Embryonic facial prominence (tissue), 1 donor: ENCODE measurements at regions not wholly inside any gene's neighbourhood (a gene's known extent, or its start where the extent isn't known, plus 50 kb on each side); places are given as distances from the start of the nearest gene placed in this dataset.

Experiments used
- DNase-seq: peaks from one replicate; pipeline ENCODE4 v3.0.0-alpha.2; 2016; ENCODE audit errors: extremely low spot score

DNA sequence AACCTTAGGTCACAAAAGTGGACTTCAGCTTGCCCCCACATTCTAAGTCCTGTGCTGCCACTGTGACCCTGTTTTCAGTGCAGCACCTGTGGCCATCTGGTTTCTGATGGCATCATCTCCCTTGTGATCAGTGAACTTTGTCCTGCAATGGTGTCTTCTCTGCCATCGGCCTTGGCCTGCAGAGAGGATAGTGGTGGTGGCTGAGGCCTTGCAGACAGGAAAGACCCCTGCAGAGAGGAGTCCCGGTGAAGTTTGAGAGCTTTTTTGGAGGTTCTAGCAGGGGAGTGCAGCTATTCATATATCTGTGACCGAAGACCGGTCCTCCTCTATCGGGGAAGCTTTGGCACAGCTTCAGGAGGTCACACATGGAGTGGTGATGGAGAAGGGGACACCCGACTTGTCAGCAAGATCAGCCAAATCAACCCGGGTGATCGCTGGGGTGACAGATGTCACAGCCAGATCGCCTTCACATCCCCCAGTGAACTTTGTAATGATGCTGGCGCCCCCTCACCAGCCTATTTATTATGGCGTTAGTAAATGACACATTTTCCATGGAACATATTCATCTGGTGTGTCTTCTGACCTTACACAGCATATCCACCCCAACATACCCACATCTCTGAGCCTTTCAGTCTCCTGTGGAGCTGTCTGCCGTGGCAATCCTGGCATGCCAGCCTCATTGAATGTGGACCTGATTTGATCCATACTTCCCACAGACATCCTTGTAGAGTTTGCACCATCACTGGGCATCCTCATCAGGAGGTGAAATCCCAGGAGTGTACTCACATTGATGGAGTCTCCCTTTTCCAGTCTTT, 136.1 kb downstream of the PAPOLA start:
- no peak for DNase-seq

DNA sequence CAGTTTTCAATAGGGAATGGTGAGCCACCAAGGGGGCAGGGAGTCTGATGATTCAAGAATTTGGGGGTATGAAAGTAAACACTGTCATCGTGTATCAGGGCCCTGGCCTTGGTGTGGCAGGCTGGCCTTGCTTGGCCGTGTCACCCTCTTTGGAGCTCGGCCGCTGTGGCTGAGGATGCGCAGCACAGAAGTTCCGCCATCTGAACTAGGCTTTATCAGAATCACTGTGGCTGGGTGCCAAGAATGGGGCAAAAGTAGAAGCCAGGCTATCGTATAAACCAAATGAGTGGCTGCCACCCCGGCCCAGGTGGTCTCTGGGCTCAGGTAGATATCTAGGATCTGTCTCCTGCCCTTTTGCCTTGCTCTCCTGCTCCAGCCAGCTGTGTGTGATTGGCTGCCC, 137.4 kb downstream of the PAPOLA start:
- DNase-seq: no peak

DNA sequence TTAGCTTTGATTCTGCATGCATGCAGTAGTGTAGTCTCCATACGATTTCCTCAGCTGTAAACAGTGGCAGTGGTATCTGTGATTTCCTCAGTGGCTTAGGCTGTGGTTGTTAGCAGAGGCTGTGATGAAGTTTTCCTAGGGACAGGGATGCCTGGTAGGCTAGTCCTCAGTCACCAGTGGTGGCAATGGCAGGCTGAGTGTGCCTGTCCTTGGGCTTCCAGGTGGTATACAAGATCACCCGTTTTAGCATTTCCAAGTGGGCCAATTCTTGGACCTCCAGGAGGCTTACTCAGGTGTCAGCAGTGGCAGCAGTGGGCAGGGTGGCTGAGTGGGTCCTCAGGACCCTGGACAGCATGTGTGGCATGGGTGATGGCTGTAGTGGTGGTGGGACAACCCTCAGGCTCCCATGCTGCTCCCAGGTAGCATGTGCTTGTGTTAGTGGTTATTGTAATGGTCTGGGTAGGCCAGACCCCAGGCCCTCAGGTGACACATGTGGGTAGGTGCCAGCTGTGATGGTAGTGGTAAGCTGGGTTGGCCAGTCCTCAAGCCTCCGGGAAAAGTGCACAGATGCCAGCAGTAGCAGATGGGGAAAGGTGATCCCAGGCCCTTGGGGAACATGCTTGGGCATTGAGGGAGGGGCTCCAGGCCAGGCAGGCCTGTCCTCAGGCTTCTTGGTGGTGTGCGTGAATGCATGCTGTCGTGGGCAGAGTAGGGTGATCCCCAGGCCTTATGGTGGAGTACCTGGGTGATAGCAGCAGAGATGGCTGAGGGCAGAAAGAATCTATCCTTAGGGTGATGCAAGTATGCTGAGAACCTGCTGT, 146.5 kb downstream of the PAPOLA start:
- DNase-seq: no peak

DNA sequence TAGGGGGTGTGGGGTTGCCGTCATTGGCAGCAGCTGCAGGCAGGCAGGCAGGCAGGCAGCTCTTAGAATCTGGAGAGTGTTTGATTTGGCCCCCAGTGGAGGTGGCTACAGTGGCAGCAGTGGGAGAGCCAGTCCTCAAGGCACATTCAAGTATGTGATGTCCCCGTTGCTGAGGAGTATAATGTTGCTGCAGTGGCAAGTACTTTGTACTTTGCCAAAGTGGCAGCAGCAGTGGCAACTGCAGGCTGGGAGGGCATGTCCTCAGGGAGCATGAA, 147.1 kb downstream of the PAPOLA start:
- no peak for DNase-seq

DNA sequence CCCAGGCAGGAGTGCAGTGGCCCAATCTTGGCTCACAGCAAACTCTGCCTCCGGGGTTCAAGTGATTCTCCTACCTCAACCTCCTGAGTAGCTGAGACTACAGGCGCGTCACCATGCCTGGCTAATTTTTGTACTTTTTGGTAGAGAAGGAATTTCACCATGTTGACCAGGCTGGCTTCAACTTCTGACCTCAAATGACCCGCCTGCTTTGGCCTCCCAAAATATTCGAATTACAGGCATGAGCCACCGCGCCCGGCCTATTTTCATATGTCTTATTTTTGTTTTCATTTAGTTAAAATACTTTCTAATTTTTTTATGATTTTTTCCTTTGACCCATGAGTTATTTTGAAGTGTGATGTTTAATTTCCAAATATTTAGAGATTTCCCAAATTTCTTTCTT, 143.6 kb upstream of the VRK1 start:
- DNase-seq: no peak

DNA sequence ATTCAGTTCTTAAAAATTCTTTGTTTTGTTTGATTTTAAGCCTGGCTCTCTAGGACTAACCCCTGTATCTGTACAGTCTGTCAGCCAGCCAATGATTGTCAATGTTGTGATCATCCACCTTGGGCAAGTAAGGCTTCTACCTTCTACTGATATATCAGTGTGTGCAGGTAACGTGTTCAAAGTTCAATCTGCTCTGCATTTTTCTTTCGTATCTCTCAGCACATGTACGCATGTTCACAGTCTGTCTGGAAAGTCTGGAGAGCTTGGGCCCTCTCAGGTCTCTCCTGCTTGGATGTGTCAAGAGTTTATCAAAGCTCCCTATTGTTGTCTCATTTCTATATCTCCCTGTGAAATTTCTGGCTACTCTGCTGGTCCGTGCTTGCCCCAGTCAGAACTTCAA, 138.6 kb upstream of the VRK1 start:
- DNase-seq: no peak

DNA sequence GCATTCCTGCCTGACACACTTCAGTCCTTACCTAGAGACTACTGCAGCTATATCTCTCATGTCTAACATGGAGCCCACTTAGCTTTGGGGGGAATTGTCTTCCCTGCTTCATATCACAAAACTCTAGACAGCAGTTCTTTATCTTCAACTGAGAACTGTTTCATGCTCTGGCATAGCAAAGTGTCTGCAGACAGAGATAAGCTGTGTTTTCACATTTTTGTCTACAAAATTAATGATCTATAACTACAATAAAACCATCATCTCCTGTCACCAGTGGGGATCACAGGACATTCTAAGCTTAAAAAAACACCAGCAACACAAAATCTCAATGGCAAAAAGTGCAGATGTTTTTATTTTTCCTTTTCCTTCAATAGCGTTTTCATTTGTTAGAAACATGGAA, 137.1 kb upstream of the VRK1 start:
- DNase-seq: no peak

DNA sequence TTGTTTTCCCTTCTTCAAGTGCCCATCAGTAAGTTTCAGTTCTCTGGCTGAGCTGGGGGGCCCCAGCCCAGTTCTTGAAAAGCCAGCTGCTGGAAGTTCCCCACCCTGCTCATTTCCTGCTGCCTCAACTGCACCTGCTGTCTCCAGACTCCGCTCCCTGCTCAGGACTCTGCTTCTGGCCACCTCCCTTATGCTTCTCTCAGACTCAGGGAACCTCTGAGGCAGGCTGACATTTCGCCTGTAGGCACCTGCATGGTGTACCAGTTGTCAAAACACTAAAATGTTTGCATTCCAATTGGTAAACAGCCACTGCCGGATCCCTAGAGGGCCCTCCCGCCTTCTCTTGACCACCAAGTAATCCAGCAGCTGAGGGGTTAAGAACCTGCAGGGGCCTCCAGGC, 136.5 kb upstream of the VRK1 start:
- DNase-seq: no peak

DNA sequence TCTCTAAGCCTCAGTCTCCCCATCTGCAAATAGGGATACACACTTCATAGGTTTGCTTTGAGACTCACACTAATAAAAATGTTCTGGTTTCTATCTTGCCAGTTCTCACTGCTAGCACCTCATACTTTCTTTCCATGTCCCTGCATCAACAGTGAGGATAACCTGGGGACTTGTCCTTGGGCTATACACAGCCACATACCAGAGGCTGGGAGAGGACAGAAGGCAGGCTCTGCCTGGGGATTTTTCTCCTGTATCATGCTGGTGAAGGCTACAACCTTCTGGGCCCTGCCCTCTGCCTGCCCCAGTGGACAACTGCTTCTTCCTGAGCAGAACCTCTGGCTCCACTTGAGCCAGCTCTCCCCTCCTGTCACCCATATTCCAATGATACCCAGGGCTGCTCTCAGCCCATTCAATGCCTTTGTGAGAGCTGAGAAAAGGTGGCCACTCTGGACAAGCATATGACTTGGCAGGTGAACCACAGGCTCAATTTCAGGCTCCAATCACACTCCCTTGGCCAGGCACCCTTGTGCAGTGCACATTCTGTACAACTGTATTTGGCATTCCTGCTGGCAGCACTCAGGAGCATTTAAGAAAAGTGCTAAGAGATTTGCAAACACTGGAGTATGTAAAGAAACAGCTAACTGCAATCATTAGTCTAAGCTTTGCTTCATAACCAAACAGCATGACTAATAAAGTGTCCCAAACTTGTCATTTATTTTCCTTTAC, 135.8 kb upstream of the VRK1 start:
- no peak for DNase-seq

DNA sequence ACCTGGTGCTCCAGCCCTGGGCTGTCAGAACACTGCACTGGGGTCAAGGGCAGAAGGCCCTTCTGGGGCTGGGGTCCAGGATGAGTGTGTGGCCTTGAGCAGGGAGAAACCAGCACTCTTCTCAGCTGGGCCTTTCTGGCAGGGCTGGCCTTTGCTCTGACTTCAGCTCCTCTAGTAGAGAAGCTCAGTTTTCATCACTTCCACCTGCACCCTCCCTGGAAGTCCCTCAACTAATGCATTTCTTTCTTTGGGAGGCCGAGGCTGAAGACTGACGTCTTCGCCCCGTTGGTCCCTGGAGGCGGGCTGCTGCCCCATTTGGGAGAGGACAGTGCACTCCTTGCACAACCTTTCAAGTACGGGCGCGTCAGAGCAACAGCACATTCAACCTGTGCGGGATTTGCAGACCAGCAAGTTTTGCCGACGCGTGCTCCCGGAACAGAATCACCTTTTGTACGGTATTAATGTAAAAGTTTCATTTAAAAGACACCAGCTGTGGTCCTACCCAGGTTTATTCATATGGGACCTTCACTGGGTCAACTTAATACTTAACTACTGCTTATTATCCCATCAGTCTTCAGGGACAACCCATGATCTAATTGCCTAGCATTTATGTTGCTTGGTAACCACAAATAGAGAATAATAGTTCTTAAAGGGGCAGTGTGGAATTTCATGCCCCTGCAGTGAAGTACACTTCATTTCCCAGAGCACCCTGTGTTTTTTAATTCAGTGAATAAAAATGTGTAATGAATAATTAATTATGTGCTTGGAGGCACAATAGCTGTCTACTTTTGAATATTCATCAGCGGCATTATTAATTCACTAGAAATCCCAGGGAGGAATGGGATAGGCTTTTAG, 134.8 kb upstream of the VRK1 start:
- no peak for DNase-seq

DNA sequence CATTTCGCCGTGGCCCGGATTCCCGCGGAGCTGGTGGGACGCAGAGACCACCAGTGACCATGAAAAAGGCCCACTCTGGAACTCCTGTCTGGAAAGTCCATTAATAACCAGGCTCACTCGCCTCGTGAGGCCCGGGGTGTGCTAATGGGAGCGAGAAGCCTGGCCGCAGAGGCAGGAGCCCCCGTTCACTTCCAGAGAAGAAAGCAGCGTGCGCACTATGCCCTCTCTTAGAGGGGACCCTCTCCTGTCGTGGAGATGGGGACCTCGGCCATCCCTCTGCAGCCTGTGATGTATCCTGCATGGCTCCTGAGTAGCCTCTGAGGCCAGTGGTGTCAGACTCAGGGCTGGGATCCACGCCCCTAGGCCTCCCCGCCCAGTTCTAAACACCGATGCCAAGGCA, 134.1 kb upstream of the VRK1 start:
- no peak for DNase-seq

DNA sequence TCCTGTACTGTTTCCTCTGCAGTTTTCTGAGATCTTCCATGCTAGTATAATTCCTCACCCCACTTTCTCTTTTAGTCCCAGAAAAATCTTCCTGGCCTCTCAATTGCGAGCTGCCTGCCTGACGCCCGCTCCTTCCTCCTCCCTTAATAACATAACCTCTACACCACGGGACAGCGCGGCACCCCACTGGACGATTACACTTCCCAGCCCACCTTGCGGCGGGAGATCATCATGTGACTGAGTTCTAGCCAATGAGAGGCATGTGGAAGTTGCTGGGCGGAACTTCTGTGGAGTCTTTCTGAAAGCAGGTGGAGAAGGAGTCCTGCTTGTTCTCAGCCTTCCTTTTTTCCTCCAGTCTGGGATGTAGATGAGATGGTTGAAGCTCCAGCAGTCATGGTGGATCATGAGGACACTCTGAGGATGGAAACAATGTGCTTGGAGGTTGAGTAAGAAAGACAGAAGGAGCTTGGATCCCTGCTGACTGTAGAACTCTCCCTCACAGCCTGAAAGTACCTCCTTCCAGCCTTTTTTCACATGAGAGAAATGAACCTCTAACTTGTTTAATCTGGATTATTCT, 133.6 kb upstream of the VRK1 start:
- DNase-seq: no peak

DNA sequence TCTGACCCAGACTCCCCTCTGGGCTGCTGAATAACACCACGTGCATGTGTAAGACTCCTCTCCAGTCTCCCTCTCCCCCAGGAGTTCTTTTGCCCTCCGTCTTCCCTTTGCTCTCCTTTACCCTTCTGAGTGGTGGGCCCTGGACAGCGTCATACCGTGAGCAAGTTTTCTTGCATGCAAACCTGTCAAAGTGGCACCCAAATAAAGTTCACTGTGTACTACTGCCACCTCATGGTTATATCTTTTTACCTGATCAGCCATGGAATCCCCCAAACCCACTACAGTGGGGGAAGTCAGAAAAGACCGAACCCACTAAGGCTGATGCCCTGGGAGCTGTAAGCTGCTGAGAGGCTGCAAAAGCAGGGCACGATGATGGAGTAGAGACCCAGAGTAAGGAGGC, 131.1 kb upstream of the VRK1 start:
- no peak for DNase-seq

DNA sequence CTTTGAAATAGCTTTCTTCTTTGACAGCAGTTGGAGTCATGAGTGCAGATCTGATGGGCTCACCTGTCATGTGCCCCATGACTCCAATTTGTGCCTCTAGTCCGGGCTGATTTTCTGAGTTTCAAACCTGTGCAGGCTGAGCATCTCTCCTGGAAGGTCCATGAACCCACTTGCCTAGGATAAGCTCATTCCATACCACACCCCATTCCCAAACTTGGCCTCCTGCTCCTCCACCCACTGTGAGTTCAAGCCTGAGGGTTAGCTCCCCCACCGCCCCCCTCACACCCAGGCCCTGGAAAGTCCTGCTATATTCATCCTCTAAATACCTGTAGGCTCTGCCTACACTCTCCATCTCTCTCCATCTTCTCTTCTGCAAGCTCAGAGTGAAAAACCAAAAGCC, 126.8 kb upstream of the VRK1 start:
- DNase-seq: no peak

DNA sequence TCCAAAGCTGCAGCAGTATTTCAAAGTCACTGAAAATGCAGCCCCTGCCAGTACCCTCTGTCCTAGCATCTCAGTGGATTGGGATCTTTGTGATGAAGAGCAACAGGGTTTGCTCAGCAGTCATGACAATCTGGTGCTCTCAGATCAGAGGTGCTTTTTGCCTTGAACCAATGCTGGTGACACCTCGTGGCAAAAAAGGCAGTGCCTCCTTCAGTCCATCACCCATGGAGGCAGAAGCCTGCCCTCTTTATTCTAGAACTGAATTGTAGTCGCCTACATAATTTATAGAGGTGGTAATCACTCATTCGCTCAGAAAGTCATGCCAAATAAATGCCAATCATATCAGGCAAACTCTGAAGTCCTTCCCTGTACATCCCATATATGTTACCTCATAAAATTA, 126.0 kb upstream of the VRK1 start:
- DNase-seq: no peak

DNA sequence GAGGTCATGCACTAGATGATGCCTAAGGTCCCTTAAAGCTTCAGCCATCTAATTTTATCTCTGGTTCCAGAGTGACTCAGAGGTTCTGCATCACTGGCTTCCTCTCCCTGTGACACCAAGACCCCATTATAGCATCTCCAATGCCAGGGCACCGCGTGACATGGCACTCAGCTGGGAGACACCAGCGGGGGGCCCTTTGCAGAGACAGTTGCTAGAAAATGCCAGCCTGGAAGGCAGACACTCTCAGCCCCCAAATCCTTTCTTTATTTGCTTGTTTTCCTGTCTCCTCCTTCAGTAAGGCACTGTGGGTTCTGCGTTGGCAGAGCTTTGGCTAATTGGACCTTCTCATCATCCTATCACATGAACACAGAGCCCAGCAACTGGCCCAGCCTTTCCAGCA, 123.5 kb upstream of the VRK1 start:
- DNase-seq: no peak

DNA sequence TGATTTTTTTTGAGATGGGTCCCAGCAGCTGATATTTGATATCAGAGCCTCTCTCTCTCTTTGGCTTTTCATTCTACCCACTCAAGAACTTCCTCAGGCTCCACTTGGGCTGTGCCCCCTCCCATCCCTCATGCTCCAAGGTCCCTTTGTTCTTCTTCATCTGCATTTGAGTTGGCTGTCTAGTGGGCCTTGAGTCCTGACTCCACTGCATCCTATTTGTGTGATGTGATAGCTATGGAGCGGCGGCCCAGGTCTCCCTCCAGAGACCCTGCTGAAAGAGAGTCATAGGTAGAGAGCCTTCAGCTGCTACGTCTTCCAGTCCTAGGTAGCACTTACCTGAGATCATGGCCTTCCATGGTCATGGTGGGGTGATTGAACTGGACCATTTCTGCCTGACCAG, 123.1 kb upstream of the VRK1 start:
- no peak for DNase-seq

DNA sequence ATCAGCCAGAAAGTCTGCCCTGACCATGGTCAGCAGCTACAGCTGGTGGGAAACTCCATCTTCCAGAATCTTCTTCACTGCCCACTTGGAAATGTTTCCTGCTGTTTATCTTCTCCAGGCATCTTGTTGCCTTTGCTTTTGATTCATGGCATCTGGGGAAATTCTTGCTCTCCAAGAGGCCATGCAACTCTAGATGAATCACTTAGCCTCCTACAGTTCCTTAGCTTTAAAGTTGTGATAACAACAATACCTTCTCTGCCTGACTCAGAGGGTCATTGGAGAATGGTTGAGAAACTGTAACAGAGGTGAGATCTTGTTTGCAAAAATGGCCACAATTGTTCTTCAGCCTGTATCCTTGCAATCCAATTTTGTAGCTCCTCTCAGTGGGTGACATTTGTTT, 121.0 kb upstream of the VRK1 start:
- no peak for DNase-seq

DNA sequence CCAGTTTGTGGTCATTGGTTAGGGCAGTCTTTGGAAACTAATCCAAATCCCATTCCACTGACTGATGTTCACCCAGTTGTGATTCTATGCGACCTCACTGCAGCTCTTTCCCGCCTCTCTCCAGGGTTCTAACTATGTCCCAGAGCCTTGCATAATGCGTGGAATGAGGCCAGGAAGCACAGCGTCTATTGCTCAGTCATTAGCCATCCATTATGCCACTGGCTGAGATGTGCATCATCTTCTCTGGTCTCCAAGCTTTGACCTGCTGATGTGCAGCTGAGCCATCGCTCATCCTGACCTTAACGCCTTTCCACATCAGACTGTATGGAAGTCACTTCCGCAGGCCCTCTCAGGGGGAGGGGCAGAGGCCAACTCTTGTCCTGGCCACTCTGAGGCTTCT, 115.4 kb upstream of the VRK1 start:
- no peak for DNase-seq

DNA sequence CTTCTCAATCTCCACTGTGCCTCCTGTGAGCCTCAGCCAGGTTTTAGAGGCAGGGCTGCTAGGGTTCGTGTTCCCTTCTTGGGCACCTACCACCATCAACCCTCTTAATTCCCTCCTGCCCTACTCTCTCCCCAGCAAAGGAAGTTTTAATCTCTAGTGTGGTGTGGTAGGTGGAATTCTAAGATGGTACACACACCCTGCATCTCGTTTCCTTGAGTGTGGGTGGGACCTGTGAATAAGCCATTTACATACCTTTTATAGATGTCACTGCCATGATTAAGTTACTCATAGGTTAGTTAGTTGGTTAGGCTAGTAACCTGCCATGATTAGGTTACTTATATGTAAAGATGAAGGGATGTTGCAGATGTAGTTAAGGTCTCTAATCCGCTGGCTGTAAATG, 114.8 kb upstream of the VRK1 start:
- DNase-seq: no peak

DNA sequence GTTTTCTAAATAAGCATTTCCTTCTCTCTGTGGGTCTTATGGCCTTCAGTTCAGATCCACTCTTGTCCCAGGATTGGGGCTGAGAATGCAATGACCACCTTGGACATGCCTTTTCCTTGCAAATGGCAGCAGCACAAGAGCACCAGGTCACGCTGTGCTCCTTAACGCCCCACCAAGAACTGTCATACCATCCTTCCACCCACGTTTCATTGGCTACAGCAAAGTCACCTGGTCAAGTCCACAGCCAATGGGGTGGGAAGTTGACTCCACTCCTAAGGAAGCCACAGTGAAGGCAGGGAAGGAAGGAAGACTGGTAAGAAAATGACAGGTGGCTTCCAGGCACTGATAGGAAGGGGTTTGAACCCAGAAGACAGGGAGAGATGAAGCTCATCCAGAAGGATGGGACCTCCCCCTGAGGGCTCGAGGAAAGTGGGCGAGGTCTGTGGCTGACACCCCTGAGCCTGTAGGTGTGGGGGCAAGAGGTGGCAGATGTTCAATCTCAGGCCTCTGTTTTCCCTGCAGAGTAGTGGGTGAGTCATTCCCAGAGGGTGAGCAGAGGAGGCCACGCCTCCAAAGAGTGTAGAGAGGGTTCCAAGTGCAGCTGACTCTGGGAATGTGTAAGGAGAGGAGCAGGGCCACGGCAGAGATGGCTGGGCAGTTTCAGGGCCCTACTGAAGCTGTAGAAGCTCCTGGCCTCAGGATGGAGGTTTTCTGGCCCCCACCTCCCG, 113.5 kb upstream of the VRK1 start:
- DNase-seq: no peak
